Karpas-422 (cell line): ENCODE measurements at regions not wholly inside any gene's neighbourhood (a gene's known extent, or its start where the extent isn't known, plus 50 kb on each side); places are given as distances from the start of the nearest gene placed in this dataset.
A peak's percentile ranks its signal among the peaks of the same experiment; 100 is the strongest.
"Not testable (repeated sequence)": the region's sequence is repeated elsewhere in the genome, so short reads cannot be mapped to it uniquely, and the experiment has no call there.

Experiments
- DNase-seq: peaks from one replicate; pipeline ENCODE4 v3.0.0-alpha.2; 2015
- H2AFZ ChIP-seq: fragments of 200-600 bp; sonication (generic); 2 replicates; pipeline ENCODE4 v1.6.1; 2014; ENCODE audit warnings: antibody characterized with exemption, low read length, mixed read lengths
- H3K27ac ChIP-seq: fragments of 200-600 bp; sonication (generic); 2 replicates; pipeline ENCODE4 v1.5.1; 2014; ENCODE audit warnings: mild to moderate bottlenecking, low read length, moderate library complexity
- H3K27me3 ChIP-seq: fragments of 200-600 bp; sonication (generic); 2 replicates; pipeline ENCODE4 v1.6.1; 2014; ENCODE audit warnings: low read length, mixed read lengths
- H3K36me3 ChIP-seq: fragments of 200-600 bp; sonication (generic); 2 replicates; pipeline ENCODE4 v1.6.1; 2014; ENCODE audit warnings: low read length, mixed read lengths; ENCODE audit not compliant: insufficient read depth
- H3K4me1 ChIP-seq: fragments of 200-600 bp; sonication (generic); 2 replicates; pipeline ENCODE4 v1.6.1; 2014; ENCODE audit warnings: mild to moderate bottlenecking, low read length, mixed read lengths
- H3K4me2 ChIP-seq: fragments of 200-600 bp; sonication (generic); 2 replicates; pipeline ENCODE4 v1.6.1; 2014; ENCODE audit warnings: low read length, low read depth, mild to moderate bottlenecking; ENCODE audit not compliant: poor library complexity, severe bottlenecking
- H3K4me3 ChIP-seq: fragments of 200-600 bp; sonication (generic); 2 replicates; pipeline ENCODE4 v1.5.1; 2014; ENCODE audit warnings: mild to moderate bottlenecking, antibody characterized with exemption, low read length, mixed read lengths
- H3K79me2 ChIP-seq: fragments of 200-600 bp; sonication (generic); 2 replicates; pipeline ENCODE4 v1.6.1; 2014; ENCODE audit warnings: mild to moderate bottlenecking, low read length, mixed read lengths
- H3K9ac ChIP-seq: fragments of 200-600 bp; sonication (generic); 2 replicates; pipeline ENCODE4 v1.6.0; 2014; ENCODE audit warnings: low read length
- H3K9me2 ChIP-seq: fragments of 200-600 bp; sonication (generic), shearing (Covaris generic); replicated peaks from 2 replicates; pipeline ENCODE4 v1.6.0; 2014; ENCODE audit warnings: mild to moderate bottlenecking, low read length, moderate library complexity; ENCODE audit not compliant: insufficient read depth
- H3K9me3 ChIP-seq: fragments of 300-700, 200-600 bp; sonication (generic); 2 replicates; pipeline ENCODE4 v1.6.1; 2014; ENCODE audit warnings: low read length, mixed read lengths
- H4K20me1 ChIP-seq: fragments of 200-600 bp; sonication (generic); 2 replicates; pipeline ENCODE4 v1.6.1; 2014; ENCODE audit warnings: mild to moderate bottlenecking, antibody characterized with exemption, low read length, low read depth; ENCODE audit not compliant: insufficient read depth

GRCh38 chr14:97164021-97164420 is 366.8 kb downstream of the VRK1 start:
- Histone ChIP-seq H4K20me1 (no peaks in the 10 kb centered on the region), H3K27ac (no peak overlapping the region), H3K4me3 (no peak overlapping the region), H3K9me2 (no peaks in the 10 kb centered on the region), H3K9me3 (peaks cover 2% of the 10 kb centered on the region; the same call in 1 of the 2 replicates), H3K9ac (no peak overlapping the region), H3K4me1 (no peaks in the 10 kb centered on the region), H3K36me3 (no peaks in the 10 kb centered on the region), H2AFZ (no peak overlapping the region), H3K4me2 (no peak overlapping the region), H3K79me2 (no peaks in the 10 kb centered on the region), H3K27me3 (no peaks in the 10 kb centered on the region; the same call in 1 of the 2 replicates)
- DNase-seq, result no peak

- Histone ChIP-seq H3K79me2 (no peaks in the 10 kb centered on the region), H3K4me2 (no peak overlapping the region), H3K9me2 (no peaks in the 10 kb centered on the region), H3K4me3 (no peak overlapping the region), H4K20me1 (no peaks in the 10 kb centered on the region), H2AFZ (no peak overlapping the region), H3K9me3 (no peaks in the 10 kb centered on the region), H3K27me3 (no peaks in the 10 kb centered on the region), H3K9ac (no peak overlapping the region), H3K36me3 (no peaks in the 10 kb centered on the region), H3K4me1 (no peaks in the 10 kb centered on the region), H3K27ac (no peak overlapping the region)
- DNase-seq, result no peak
These were observed 369.3 kb downstream of the VRK1 start for GRCh38 chr14:97166497-97166896.

GRCh38 chr14:97167577-97167976 is 370.4 kb downstream of the VRK1 start:
- H4K20me1 ChIP-seq, H3K4me3 ChIP-seq, H3K27ac ChIP-seq, H3K79me2 ChIP-seq, DNase-seq, H3K9me2 ChIP-seq, H2AFZ ChIP-seq, H3K27me3 ChIP-seq, H3K36me3 ChIP-seq, H3K4me2 ChIP-seq, H3K9ac ChIP-seq, H3K9me3 ChIP-seq, H3K4me1 ChIP-seq: not testable (repeated sequence)

GRCh38 chr14:97172644-97173043 is 375.5 kb downstream of the VRK1 start:
- Histone ChIP-seq H3K79me2 (no peaks in the 10 kb centered on the region), H3K4me3 (no peak overlapping the region), H3K27me3 (no peaks in the 10 kb centered on the region), H3K27ac (no peak overlapping the region), H3K9me3 (no peaks in the 10 kb centered on the region), H3K36me3 (no peaks in the 10 kb centered on the region), H3K4me2 (no peak overlapping the region), H2AFZ (no peak overlapping the region), H3K9me2 (no peaks in the 10 kb centered on the region), H4K20me1 (no peaks in the 10 kb centered on the region), H3K4me1 (peaks cover 12% of the 10 kb centered on the region), H3K9ac (no peak overlapping the region)
- no peak for DNase-seq

- no peaks in the 10 kb centered on the region for H3K79me2 ChIP-seq
- peak overlapping the region; percentile 26 for H3K4me2 ChIP-seq
- H4K20me1 ChIP-seq, result no peaks in the 10 kb centered on the region
- no peak overlapping the region for H3K4me3 ChIP-seq
- no peak overlapping the region for H3K27ac ChIP-seq
- DNase-seq, result peak; percentile 89
- no peaks in the 10 kb centered on the region for H3K9me3 ChIP-seq
- no peaks in the 10 kb centered on the region for H3K9me2 ChIP-seq
- H3K9ac ChIP-seq, result no peak overlapping the region
- peaks cover 24% of the 10 kb centered on the region for H3K4me1 ChIP-seq
- no peaks in the 10 kb centered on the region for H3K36me3 ChIP-seq
- H3K27me3 ChIP-seq, result no peaks in the 10 kb centered on the region
- no peak overlapping the region for H2AFZ ChIP-seq
These were observed 379.8 kb downstream of the VRK1 start for GRCh38 chr14:97177016-97177415.

- Histone ChIP-seq H3K9me3 (no peaks in the 10 kb centered on the region), H3K36me3 (no peaks in the 10 kb centered on the region), H3K9me2 (no peaks in the 10 kb centered on the region), H3K4me2 (peak overlapping the region; percentile 26), H3K4me3 (no peak overlapping the region), H3K9ac (no peak overlapping the region), H3K27ac (no peak overlapping the region), H3K79me2 (no peaks in the 10 kb centered on the region), H3K4me1 (peaks cover 24% of the 10 kb centered on the region), H2AFZ (no peak overlapping the region), H4K20me1 (no peaks in the 10 kb centered on the region), H3K27me3 (no peaks in the 10 kb centered on the region)
- peak; percentile 59 for DNase-seq
These were observed 380.5 kb downstream of the VRK1 start for GRCh38 chr14:97177635-97178034.

GRCh38 chr14:97178781-97179180 is 381.6 kb downstream of the VRK1 start:
- Histone ChIP-seq H3K4me2 (no peak overlapping the region), H3K27me3 (no peaks in the 10 kb centered on the region), H3K9me2 (no peaks in the 10 kb centered on the region), H3K27ac (no peak overlapping the region), H3K9ac (no peak overlapping the region), H3K36me3 (no peaks in the 10 kb centered on the region), H3K4me3 (no peak overlapping the region), H3K79me2 (no peaks in the 10 kb centered on the region), H3K4me1 (peaks cover 24% of the 10 kb centered on the region), H2AFZ (no peak overlapping the region), H3K9me3 (no peaks in the 10 kb centered on the region), H4K20me1 (no peaks in the 10 kb centered on the region)
- no peak for DNase-seq

- Histone ChIP-seq H3K4me2 (no peak overlapping the region), H3K36me3 (no peaks in the 10 kb centered on the region), H3K4me3 (no peak overlapping the region), H3K79me2 (no peaks in the 10 kb centered on the region), H3K9me3 (no peaks in the 10 kb centered on the region), H4K20me1 (no peaks in the 10 kb centered on the region), H3K9ac (no peak overlapping the region), H3K27me3 (no peaks in the 10 kb centered on the region), H3K27ac (no peak overlapping the region), H2AFZ (no peak overlapping the region), H3K9me2 (no peaks in the 10 kb centered on the region), H3K4me1 (peaks cover 24% of the 10 kb centered on the region)
- DNase-seq, result no peak
These were observed 382.4 kb downstream of the VRK1 start for GRCh38 chr14:97179573-97179972.
